HepG2 (cell line): ENCODE measurements at regions not wholly inside any gene's neighbourhood (a gene's known extent, or its start where the extent isn't known, plus 50 kb on each side); places are given as distances from the start of the nearest gene placed in this dataset.

Source experiments
- POLR2A ChIP-seq, 2 experiments: IDR thresholded peaks; 2 replicates each; pipeline ENCODE4 v1.6.1; 2011; ENCODE audit warnings: low read depth in 2 of 2, low read length in 2 of 2, mild to moderate bottlenecking in 1 of 2, moderate library complexity in 1 of 2; ENCODE audit not compliant: insufficient read depth in 1 of 2
- REST ChIP-seq, 2 experiments: IDR thresholded peaks; 2 replicates each; pipeline ENCODE4 v1.6.1; 2011 to 2012; ENCODE audit warnings: low read length in 2 of 2, borderline replicate concordance in 1 of 2, low read depth in 1 of 2, mild to moderate bottlenecking in 1 of 2, moderate library complexity in 1 of 2
- ZNF274 ChIP-seq: sonication (generic); formaldehyde crosslinking; IDR thresholded peaks from 2 replicates; pipeline ENCODE4 v1.5.1; 2020; ENCODE audit warnings: mild to moderate bottlenecking, missing genetic modification reagents
- ZNF740 ChIP-seq: sonication (generic); formaldehyde crosslinking; IDR thresholded peaks from 2 replicates; pipeline ENCODE4 v1.4.0; 2020; ENCODE audit warnings: missing genetic modification reagents

- TF ChIP-seq REST (IDR thresholded peaks at IDR 0.05; ENCODE audit: borderline replicate concordance in 1 of 2, low read depth in 1 of 2, low read length in 2 of 2) (no peak), POLR2A (IDR thresholded peaks at IDR 0.05; ENCODE audit: insufficient read depth in 1 of 2, low read depth in 2 of 2, low read length in 2 of 2) (no peak), ZNF274 (CRISPR knock-in tag) (no peak), ZNF740 (CRISPR knock-in tag) (no peak)
These were observed 999.1 kb downstream of the STPG2 start for GRCh38 chr4:97144199-97144598.
